ENCODE measurements at regions not wholly inside any gene's neighbourhood (a gene's known extent, or its start where the extent isn't known, plus 50 kb on each side); places are given as distances from the start of the nearest gene placed in this dataset.

DNA sequence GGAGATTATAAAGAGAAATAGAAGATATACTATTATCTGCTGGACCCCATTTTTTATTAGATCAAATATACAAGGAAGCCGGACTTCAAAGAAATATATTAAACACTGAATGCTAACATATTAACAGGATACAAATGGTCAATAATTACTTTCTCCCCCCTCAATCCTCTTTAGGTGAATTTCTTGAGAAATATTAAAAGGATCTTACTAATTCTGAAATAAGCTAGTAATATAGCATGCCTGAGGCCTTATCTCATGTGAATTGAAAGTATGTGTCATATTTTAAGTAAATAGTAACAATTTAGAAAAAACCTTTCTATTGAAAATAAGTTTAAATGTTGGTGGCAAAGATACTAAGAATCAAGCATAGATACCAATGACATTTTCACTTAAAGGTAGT, 954.7 kb upstream of the MAN1A1 start:
- no peak for TF ChIP-seq ZFX (IDR thresholded peaks at IDR 0.05)
- TF ChIP-seq, protein P1, sequence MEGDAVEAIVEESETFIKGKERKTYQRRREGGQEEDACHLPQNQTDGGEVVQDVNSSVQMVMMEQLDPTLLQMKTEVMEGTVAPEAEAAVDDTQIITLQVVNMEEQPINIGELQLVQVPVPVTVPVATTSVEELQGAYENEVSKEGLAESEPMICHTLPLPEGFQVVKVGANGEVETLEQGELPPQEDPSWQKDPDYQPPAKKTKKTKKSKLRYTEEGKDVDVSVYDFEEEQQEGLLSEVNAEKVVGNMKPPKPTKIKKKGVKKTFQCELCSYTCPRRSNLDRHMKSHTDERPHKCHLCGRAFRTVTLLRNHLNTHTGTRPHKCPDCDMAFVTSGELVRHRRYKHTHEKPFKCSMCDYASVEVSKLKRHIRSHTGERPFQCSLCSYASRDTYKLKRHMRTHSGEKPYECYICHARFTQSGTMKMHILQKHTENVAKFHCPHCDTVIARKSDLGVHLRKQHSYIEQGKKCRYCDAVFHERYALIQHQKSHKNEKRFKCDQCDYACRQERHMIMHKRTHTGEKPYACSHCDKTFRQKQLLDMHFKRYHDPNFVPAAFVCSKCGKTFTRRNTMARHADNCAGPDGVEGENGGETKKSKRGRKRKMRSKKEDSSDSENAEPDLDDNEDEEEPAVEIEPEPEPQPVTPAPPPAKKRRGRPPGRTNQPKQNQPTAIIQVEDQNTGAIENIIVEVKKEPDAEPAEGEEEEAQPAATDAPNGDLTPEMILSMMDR (conservative IDR thresholded peaks at IDR 0.05) = no peak
- H3K27ac ChIP-seq = no peak overlapping the region

DNA sequence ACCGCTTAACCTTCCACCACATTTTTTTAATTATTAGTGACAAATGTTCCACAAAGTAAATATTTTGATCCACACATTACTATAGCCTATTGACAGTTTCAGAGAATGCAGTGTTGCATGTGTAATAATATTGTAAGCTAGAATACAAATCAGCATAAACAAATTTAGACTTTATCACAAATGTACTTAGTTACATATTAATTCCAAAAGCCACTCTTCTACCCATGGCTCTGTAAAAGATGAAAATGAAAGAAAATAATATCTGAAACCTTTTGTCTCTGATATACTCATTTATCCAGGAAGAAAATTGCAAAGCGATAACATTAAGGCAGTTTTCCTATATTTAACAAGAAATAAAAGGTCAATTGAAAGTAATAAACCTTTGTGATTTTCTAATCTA, 954.0 kb upstream of the MAN1A1 start:
- H3K27ac ChIP-seq = no peak overlapping the region
- TF ChIP-seq, protein P1 (conservative IDR thresholded peaks at IDR 0.05) = no peak
- TF ChIP-seq ZFX (IDR thresholded peaks at IDR 0.05) = no peak

DNA sequence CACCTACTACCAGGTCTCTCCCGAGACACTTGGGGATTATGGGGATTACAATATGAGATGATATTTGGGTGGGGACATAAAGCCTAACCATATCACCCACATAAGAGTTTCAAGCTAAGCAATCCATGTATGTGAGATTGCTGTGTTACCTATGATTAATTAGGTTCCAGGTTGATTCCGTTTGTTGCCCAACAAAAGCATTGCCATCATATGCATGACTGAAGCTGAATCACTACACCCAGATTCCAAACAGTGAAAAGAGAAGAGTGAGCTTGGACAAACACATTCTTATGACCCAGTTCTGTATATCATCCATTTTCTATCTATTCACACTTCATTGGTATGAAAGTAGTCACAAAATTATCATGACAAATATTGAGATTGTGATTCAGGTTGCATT, 952.5 kb upstream of the MAN1A1 start:
- no peak for TF ChIP-seq ZFX (IDR thresholded peaks at IDR 0.05)
- TF ChIP-seq, protein P1 (conservative IDR thresholded peaks at IDR 0.05) = no peak
- no peak overlapping the region for H3K27ac ChIP-seq

DNA sequence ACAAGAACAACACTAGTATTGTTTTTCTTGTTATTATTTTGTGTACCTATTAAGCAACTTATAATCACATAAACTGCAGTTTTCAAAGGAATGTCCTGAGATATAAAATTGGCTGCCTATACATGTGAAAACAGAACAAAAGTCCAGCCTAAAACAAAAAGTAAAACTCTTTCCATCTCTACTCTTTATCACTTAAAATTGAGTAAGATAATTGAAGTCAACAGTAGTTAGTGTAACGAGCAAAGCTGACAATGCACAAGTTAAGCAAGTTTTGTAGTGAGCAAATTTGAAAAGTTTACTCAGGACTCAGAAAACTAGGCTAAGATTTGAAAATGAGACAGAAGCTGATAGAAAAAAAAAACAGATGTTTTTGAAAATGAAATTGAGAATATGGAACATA, 941.4 kb upstream of the MAN1A1 start:
- TF ChIP-seq, protein P1 (conservative IDR thresholded peaks at IDR 0.05) = no peak
- TF ChIP-seq ZFX (IDR thresholded peaks at IDR 0.05) = no peak
- no peak overlapping the region for H3K27ac ChIP-seq

DNA sequence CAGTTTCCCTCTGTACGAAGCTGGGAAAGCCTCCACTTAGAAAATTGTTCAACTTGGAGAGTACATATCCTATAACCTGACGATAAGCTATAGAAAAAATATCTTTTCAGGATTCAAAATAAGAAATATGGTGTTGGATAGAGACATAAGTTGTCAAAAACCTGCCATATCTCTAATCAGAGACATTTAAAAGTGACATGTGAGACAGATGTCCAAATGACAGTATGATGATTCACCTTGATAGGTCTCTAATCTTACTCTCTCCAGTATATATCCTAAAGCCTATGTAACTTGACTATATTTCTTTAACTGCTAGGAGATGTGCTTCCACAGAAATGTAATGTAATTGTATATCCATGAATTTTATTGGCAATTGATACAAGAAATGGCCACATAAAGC, 932.4 kb upstream of the MAN1A1 start:
- TF ChIP-seq, protein P1 (conservative IDR thresholded peaks at IDR 0.05) = no peak
- TF ChIP-seq ZFX (IDR thresholded peaks at IDR 0.05) = no peak
- H3K27ac ChIP-seq = no peak overlapping the region

DNA sequence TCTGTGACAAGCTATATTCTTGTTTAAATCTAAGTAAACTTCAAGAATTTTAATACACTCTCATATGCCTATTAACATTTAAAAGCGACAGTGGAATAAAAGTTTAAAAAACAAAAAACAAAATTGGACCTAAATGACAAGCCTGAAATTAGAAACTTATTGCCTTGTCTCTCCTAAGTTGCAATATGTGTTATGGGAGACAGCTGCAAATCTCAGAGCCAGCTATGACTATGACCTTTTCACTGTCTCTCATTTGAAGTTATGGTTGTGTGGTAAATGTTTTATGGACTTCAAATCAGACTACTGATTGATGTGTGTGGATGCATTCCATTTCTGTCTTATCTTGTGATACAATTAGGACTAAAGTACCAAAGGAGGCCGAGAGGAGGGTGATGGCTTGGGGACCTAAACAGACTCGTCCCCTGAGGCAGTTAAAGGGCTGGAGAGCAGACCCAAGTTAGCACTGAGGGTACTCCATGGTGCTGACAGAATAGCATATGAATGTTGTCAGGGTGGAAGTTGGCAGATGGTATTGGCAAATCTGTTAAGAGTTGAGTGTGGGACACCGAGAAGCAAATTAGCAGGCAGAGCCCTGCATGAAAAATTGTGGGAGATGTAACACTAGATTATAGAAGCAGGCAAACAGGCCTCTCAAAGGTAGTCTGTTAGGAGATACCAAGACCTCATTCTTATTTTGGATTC, 930.1 kb upstream of the MAN1A1 start:
- TF ChIP-seq, protein P1 (conservative IDR thresholded peaks at IDR 0.05) = no peak
- no peak for TF ChIP-seq ZFX (IDR thresholded peaks at IDR 0.05)
- H3K27ac ChIP-seq = no peak overlapping the region

DNA sequence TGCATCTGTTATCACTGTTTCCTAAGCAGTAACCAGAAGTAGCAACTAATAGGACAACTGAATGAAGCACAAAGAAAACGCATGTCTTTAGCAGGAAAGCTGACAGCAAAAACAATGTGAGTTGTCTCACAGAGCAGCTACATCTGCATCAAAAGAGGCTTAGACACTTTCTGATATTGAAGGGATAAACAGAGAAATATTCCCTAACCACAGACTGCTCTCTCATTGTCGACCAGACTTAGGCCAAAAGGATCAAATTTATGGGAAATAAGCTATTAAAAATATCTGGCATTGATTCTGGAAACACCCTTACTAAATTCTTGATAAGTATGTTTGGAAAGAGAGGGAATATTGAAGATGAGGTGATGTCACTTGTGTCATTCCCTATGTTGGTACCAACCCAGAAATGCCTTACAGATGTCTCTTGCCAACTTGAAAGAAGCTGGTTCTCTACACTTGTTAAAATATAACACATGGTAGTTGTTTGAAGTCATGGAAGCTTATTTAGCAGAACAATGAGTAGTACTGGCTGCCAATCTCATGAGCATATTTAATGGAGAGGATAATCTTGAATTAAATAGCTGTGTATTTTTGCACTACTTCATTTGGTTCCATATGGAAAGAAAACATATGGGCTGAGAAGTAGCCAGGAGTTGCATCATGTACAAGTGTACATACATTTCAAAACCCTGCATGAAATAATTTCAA, 929.3 kb upstream of the MAN1A1 start:
- no peak overlapping the region for H3K27ac ChIP-seq
- TF ChIP-seq ZFX (IDR thresholded peaks at IDR 0.05) = no peak
- TF ChIP-seq, protein P1 (conservative IDR thresholded peaks at IDR 0.05) = no peak

Measured in C4-2B (cell line).